Non-pigmented ciliary epithelial cell (primary cell): ENCODE measurements at regions not wholly inside any gene's neighbourhood (a gene's known extent, or its start where the extent isn't known, plus 50 kb on each side); places are given as distances from the start of the nearest gene placed in this dataset.
"Not testable (repeated sequence)": the region's sequence is repeated elsewhere in the genome, so short reads cannot be mapped to it uniquely, and the experiment has no call there.

ENCODE experiments used
- DNase-seq: peaks from one replicate; pipeline ENCODE4 v3.0.0-alpha.2; 2010; ENCODE audit warnings: low read depth

DNA sequence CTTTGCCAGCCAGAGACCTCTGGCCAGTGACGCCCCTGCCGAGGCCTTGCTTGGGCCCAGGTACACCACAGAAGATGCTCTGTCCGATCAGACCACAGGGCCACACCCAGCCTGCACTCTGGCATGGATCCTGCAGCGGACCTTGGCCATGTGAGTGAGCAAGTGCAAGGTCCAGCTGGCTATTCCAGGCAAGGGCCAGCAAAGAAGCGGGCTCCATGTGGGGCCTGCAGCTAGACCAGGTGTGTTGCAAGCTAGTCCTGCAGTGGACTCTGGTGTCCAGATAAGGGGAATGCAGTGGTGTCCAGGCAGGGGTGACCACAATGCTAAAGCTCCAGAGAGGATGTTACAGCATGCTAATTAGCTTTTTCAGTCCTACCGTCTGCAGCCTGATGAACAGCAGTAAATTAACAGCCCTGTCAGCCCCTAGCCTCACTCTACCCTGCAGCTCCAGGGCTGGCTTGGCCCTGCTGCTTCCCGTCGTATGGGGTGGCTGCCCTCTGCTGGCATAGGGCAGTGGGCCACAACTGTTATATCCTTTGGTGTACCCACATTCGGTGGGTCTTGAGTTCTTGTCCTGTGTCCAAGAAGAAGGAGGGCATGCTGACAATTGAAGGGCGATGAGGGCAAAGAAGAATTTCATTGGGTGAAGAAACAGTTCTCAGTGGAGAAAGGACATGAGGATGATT lies 284.5 kb upstream of the POU5F2 start:
- DNase-seq: no peak

DNA sequence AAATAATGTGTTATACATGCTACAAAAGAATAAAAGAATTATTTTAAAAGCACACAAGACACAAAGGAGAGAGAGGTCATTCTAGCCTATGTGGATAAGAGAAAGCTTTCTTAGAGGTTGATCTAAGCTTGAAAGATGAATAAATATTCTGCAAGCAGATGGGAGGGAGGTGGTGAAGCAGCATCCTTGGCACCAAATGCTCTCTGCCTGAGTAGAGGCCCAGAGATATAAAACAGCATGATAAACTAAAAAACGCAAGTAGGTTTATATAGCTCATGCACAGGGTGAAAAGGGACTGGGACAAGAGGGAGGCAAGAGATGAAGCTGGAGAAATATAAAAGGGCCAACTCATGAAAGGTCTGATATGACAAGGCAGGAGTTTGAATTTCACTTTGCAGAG lies 283.2 kb upstream of the POU5F2 start:
- no peak for DNase-seq

DNA sequence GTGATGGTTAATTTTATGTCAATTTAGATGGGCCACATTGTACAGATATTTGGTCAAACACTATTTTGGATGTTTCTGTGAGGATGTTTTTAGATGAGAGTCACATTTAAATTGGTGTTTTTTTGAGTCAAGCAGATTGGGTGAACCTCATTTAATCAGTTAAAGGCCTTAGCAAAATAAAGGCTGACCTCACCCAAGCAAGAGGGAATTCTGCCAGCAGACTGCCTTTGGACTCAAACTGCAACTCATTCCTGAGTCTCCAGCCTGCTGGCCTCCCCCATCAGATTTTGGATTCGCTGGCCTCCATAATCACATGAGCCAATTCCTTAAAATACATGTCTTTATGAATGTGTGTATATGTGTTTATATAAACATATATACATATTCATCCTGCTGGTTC lies 282.7 kb upstream of the POU5F2 start:
- DNase-seq: no peak

DNA sequence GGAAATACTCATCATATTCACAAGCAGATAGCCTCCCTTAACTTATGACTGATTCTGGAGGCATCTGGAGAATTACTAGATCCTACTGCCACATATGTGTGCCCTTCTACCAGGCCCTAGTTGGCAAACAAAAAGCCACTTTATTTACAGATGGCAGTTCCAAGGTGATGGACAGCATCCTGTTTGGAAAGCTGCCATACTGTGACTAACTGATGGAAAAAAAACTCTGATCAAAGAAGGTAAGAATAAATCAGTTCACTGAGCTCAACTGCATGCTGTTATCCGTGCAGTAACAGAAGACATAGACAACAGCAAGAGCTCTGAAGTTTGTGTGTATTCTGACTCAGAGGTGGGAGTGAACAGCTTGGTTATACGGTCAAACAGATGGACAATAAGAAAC lies 279.8 kb upstream of the POU5F2 start:
- DNase-seq: peak; percentile 44

DNA sequence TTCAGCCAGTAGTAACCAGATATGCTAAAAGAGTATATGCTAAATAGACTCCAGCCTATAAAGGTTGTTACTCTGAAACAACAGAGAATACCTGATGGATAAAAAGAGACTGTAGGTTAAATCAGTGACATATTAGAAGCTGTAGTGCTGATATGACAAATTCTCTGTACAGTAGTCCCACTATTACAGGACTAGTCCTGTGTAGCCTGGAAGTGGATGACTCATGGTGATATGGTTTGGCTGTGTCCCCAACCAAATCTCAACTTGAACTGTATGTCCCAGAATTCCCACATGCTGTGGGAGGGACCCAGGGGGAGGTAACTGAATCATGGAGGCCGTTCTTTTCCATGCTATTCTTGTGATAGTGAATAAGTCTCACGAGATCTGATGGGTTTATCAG lies 276.2 kb upstream of the POU5F2 start:
- no peak for DNase-seq

DNA sequence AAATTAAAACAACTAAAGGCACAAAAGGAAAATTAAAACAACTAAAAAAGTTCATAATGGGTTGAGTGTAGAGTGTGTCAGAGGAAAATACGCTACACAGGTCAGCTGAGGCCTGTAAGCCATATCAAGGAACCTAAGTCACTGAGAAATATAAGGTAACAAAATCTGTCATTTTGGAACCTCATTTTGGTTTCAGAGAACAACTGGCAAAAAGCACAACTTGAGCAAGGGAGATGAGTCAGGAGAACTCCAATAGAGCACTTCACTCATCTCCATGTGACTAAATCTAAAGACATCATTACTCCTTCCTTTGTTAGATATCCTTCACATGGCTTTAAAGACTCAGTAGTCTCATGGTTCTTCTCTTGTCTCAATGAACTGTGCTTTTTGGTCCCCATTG lies 269.4 kb upstream of the POU5F2 start:
- DNase-seq: no peak

DNA sequence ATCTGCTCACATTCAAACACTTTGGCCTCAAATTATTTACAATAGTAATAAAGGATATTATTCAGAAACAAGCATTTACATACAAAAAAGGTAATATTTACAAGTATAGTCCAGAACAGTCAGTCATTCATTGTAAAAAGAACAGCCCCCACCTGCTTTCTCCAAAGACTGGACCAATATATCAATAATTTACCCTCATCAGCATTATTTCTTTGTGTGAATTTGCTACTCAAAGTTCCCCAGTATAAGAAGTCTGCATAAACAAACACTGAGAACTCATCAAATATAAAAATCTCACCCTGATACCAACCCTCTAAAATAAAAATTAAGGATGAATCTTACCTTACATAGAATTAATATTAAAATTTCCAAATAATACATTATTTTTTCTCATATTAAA lies 267.8 kb upstream of the POU5F2 start:
- no peak for DNase-seq

DNA sequence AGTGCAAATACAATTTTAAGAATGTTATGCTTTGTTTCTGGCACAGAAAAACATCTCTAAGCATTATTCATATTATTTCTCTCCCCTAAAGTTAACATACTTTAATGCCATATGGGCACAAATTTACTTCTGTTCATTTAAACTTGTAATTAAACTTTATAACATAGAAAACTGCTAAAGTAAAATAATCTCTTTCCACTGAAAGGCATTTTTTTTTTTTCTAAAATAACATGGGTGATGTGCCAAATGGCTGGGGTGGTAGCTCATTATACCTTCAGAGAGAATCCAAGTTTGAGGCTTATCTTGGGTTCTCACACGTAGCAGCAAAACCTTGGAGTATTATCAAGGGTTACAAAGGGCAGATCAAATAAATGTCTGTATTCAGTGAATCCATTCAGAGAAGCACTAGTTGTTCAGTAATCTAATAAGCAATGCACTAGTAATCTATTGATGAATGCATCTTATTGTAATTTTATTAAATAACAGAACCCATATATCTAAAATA lies 257.6 kb upstream of the POU5F2 start:
- no peak for DNase-seq

DNA sequence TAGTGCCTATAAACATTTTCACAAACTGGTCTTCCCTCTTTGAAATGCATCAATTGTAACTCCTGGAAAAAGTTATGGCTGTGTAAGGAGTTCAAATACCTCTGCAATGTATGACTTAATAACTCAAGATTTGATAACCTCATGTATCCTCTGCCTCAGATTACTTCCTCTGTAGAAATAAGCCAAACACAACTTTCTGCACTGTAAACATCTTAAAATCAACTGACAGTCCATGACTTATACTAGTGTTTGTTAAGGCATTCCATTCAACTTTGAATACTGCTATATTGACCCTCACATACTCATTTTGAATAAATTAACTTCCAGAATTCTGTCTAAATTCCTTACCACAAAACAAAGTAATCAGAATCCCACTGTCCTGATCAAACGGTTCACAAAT lies 256.2 kb upstream of the POU5F2 start:
- DNase-seq: no peak

DNA sequence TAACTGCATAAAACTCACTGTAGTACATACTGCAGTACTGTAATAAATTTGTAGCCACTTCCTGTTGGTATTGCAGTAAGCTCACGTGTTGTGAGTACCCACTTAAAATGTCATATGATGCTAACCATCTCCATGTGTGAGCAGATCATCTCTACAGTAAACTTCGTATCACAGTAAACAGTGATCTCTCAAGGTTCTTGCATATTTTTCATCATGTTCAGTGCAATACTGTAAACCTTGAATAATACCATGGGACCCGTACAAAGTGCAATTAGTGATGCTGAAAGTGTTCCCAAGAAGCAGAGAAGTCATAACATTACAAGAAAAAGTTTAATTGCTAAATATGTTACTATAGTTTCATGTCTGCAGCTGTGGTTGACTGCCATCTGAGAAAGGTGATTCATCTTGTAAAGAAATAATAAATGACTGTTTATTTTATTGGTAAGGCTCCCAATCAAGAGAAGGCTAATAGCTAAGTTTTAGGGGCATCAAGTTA lies 253.8 kb upstream of the POU5F2 start:
- DNase-seq: peak; percentile 1

DNA sequence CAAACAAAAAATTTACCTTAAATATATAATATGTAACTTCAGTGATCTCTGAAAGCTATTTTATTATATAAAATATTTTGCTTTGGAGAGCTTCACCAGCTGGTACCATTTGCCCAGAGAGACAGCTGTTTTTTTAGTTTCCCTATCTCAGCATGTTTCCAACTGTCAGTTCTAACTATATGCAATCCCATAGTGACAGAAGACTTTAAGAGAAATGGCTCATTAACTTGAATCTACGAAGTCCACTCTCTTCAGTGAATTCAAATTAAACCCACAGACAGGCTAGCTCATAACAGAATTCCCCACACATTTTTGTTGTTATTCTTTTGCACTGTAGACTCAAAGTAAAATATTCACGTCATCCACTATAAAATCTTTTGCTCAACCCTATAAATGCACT lies 251.8 kb upstream of the POU5F2 start:
- DNase-seq: no peak

DNA sequence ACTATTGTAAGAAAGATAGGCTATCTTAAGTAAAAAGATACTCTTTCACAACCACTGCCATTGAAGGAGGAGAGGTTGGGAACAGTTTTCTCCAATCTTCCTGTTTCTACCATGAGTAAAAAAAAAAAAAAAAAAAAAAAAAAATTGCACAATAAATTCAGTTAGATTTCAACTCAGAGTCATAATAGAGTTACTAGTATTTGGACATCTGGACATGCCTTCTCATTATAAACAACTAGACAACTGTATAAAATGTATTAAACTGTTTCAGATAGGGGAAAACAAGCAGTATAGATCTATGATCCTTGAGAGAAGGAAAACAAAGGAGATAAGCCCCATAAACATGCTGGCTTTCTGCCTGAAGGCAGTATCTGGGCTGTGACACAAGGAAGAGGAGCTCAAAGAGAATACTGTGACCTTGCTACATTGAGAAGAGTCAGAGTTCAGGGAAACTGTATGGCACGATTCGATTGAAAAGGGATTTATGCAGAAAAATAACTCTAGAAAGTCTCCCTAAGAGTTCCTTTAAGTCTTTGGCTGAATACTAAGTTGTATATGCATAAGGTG lies 249.2 kb upstream of the POU5F2 start:
- no peak for DNase-seq

DNA sequence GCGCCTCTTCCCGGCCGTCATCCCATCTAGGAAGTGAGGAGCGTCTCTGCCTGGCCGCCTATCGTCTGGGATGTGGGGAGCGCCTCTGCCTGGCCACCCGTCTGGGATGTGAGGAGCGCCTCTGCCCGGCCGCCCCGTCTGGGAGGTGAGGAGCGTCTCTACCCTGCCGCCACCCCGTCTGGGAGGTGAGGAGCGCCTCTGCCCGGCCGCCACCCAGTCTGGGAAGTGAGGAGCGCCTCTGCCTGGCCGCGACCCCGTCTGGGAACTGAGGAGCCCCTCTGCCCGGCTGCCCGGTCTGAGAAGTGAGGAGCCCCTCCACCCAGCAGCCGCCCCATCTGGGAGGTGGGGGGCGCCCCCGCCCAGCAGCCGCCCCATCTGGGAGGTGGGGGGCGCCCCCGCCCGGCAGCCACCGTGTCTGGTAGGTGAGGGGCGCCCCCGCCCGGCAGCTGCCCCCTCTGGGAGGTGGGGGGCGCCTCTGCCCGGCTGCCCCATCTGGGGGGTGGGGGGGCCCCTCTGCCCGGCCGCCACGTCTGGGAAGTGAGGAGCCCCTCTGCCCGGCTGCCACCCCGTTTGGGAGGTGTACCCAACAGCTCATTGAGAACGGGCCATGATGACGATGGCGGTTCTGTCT lies 244.7 kb upstream of the POU5F2 start:
- DNase-seq: not testable (repeated sequence)

DNA sequence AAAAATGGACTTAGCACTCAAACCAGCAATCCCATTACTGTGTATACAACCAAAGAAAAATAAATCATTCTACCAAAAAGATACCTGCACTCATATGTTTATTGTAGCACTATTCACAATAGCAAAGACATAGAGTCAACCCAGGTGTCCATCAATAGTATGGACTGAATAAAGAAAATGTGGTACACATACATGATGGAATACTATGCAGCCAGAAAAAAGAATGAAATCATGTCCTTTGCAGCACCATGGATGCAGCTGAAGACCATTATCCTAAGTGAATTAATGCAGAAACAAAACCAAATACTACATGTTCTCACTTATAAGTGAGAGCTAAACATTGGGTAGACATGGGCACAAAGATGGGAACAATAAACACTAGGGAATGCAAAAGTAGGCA lies 236.8 kb upstream of the POU5F2 start:
- no peak for DNase-seq

DNA sequence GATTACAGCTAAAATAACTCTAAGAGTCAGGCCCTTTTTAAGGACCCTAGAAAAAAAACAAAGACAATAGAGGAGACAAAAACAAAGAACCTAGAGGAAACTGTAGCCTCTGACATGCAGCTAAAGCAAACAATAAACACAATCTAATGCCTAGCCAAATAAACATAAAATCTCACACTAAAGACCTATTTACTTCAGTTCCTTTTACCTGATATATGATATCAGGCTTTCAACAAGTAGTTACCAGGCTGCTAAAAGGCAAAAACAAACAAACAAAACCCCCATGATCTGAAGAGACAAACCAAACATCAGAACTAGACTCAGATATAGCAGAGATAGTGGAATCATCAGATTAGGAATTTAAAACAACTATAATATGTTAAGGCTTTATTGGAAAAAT lies 226.5 kb upstream of the POU5F2 start:
- no peak for DNase-seq

DNA sequence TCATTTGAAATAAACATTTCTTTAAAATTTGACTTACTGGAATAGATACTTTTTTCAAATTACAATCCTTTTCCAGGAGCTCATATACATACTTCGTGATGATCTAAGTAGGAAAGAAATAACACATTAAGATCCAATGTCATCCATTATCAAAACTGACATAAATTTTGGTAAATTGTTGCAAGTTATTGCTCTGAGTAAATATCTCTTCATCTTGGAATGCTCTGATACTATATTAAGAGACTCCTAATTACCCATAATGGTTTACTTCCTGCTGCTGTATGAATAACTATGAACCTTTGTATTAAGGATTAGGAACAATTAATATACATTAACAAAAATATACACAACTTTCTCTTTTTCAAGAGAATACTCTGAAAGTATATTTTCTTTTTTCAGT lies 223.0 kb upstream of the POU5F2 start:
- DNase-seq: no peak

DNA sequence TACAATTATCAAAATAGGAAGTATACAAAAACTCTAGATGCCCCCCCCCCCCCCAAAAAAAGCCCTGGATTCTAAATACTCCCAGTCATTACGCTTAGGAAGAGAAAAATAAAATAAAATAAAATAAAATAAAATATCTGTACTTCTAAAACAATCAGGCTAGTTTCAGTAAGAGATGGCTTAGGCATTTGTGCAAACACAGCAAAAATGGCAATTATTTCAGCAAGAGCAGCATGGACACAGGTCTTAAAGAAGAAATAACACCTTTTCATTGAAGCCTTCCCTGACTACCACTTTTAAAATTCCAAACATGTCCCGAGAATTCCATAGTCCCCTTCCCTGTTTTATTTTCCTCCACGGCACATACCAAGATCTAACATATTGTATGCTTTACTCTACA lies 218.6 kb upstream of the POU5F2 start:
- no peak for DNase-seq

DNA sequence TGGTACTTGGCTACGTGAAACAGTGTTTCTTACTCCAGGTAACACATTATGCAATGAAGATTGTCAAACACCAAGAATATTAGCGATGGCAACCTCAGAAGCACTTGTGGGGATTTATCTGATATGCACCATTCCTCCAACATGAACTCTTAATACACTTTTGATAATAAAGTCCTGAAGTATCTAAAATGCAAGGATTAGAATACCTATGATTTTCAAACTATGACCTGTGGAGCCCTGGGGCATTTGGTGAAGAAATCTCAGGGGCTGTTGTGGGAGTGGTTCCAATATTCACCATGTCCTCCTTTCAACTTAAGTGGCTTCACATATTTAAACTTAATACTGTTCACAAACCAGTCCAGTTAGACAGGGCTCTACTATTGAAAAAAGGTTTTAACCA lies 214.6 kb upstream of the POU5F2 start:
- DNase-seq: no peak

DNA sequence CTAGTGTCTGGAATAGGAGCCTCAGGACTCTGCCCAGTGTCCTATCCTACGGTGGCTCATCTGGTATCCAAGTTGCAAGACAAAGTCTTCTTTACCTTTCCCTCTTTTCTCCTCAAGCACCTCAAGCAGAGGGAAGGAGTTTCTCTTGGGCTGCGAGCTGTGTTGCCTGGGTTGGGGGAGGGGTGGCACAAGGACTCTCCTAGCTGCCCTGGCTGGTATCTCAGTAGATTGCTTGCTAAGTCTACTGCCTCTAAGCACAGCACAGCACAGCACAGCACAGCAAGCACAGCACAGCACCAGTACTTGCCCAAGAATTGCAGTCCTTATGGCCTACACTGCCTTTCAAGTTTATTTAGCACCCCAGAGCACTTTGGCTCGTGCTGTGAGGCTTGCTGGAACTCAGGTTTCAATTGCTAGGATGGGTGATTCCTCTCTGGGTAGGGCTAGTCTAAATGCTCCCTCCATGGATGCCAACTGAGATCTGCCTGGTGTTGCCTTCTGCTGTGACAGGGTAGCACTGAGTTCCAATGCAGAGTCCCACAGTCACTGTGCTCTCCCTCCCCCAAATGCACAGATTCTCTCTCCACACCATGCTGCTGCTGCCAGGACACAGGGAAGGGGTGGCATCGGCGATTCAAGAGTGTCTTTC lies 213.1 kb upstream of the POU5F2 start:
- no peak for DNase-seq

DNA sequence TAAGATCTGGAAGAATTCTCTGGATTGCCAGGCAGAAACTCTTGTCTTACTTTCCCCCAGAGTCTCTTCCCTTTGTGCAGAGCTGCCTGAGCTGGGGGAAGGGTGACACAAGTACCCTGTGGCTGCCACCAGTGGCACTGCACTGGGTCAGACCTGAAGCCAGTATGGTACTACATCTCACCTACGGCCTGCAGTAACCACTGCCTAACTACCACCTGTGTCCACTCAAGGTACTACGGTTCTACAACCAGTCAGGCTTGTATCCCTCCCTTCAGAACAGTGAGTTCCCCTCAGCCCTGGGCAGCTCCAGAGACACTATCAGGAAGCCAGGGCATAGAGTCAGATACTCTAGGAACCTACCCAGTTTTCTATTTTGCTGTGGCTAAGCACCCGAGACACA lies 212.0 kb upstream of the POU5F2 start:
- DNase-seq: no peak

DNA sequence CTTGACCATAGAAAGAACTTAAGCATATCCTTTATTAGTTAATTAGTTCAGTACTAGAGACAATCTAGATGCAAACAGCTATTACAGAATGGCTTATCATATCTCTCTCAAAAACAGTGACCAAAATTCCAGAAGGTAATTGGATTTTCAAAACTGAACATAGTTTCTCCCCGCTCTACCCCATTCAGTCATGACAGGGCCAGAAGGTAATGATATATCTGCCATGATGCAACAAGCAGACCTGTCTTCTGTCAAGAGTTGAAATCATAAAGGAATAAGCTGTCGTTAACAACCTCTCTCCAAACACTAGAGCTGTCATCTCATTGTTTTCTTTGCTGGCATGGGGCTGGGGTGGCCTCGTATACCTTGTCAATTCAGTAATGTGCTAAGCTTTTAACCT lies 200.5 kb upstream of the POU5F2 start:
- DNase-seq: no peak

DNA sequence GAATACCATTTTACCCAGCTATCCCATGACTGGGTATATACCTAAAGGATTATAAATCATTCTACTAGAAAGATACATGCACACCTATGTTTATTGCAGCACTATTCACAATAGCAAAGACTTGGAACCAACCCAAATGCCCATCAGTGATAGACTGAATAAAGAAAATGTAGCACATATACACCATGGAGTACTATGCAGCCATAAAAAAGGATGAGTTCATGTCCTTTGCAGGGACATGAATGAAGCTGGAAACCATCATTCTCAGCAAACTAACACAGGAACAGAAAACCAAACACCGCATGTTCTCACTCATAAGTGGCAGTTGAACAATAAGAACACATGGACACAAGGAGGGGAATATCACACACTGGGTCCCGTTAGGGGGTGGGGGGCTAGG lies 191.9 kb upstream of the POU5F2 start:
- not testable (repeated sequence) for DNase-seq

DNA sequence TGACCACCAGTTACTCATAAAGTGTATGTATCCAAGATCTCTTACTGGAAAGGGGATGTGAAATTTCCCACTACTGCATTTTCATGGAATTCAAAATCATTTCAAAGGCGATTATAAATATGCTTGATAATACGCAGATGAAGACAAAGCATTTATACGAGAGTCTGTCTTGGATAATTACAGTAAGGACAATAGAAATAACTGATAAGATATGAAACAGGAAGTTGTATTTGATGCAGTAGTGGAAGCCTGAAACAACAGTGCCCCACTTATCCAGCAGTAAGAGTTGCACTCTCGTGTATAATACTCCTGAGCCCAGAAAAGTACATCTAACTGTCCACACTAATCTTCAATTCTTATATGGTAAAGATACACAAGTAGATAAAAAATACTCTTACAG lies 188.7 kb upstream of the POU5F2 start:
- DNase-seq: no peak
